ENCODE measurements at regions not wholly inside any gene's neighbourhood (a gene's known extent, or its start where the extent isn't known, plus 50 kb on each side); places are given as distances from the start of the nearest gene placed in this dataset.

DNA sequence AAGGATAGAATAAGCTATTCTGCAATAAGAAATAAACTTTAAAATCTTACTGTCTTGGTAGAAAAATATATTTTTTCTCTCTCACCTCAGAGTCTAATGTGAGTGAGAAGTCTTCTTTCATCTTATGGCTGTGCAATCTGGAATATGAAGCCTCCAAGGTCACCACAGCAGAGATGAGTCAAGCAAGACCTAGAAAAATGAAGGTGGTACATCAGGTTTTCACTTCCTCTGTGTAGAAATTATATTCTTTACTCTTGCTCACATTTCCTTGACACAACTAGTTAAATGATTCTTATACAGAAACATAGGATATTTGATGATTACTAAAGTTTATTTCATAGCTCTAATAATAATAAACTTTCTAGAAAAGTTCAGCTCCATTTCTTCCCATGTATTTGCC, 211.4 kb downstream of the CXXC4 start:
- Histone ChIP-seq H3K9me3 (ENCODE audit: control insufficient read depth, low read depth, low read length) (no peaks in the 10 kb centered on the region), H2AFZ (ENCODE audit: low read length) (no peak overlapping the region), H3K23me2 (ENCODE audit: insufficient read length, low read depth, low read length, poor library complexity, severe bottlenecking) (no peaks in the 10 kb centered on the region), H4K5ac (ENCODE audit: insufficient read length, low read depth, low read length) (no peak overlapping the region), H2BK120ac (ENCODE audit: low read depth, low read length, poor library complexity, severe bottlenecking) (no peak overlapping the region), H2AK5ac (ENCODE audit: insufficient read length, low read length) (no peak overlapping the region), H3K27ac (ENCODE audit: insufficient read length, low read depth, low read length) (no peak overlapping the region), H3K18ac (ENCODE audit: insufficient read length, low read depth, low read length) (no peak overlapping the region), H2BK5ac (ENCODE audit: insufficient read length, low read length) (no peak overlapping the region), H2BK20ac (ENCODE audit: low read depth, low read length, poor library complexity, severe bottlenecking) (no peak overlapping the region), H3K9ac (ENCODE audit: extremely low read depth, insufficient read length, low read length) (no peak overlapping the region), H4K8ac (replicated peaks; ENCODE audit: insufficient read length, low read depth, low read length) (no peak overlapping the region), H3K79me1 (ENCODE audit: insufficient read depth, low read depth, low read length, poor library complexity, severe bottlenecking) (no peaks in the 10 kb centered on the region), H4K91ac (ENCODE audit: insufficient read length, low read depth, low read length) (no peak overlapping the region), H3K4me1 (ENCODE audit: insufficient read depth, low read length) (no peaks in the 10 kb centered on the region), H3T11ph (ENCODE audit: low read length) (no peak overlapping the region), H2BK12ac (ENCODE audit: insufficient read length, low read depth, low read length) (no peak overlapping the region), H3K14ac (ENCODE audit: insufficient read depth, low read length) (no peak overlapping the region), H3K4me2 (ENCODE audit: insufficient read depth, insufficient read length, low read length) (no peak overlapping the region), H2BK15ac (ENCODE audit: low read depth, low read length) (no peak overlapping the region), H3K23ac (ENCODE audit: insufficient read length, low read depth, low read length) (no peak overlapping the region), H3K79me2 (ENCODE audit: insufficient read depth, low read length) (no peaks in the 10 kb centered on the region), H3K4ac (ENCODE audit: low read depth, low read length) (no peak overlapping the region), H3K27me3 (ENCODE audit: insufficient read depth, low read length) (no peaks in the 10 kb centered on the region), H4K20me1 (ENCODE audit: control insufficient read depth, insufficient read depth, insufficient read length) (no peaks in the 10 kb centered on the region), H3K56ac (ENCODE audit: insufficient read length, low read depth, low read length) (no peak overlapping the region)
- Mint-ChIP-seq H3K9me3 (no peaks in the 10 kb centered on the region), H3K4me1 (no peaks in the 10 kb centered on the region), H3K27me3 (ENCODE audit: low read depth) (no peaks in the 10 kb centered on the region), H3K4me3 (no peak overlapping the region), H3K27ac (no peak overlapping the region), H3K36me3 (ENCODE audit: insufficient read depth in 1 of 3, low read depth in 3 of 3) (no peaks in the 10 kb centered on the region)
- TF ChIP-seq, protein P1, sequence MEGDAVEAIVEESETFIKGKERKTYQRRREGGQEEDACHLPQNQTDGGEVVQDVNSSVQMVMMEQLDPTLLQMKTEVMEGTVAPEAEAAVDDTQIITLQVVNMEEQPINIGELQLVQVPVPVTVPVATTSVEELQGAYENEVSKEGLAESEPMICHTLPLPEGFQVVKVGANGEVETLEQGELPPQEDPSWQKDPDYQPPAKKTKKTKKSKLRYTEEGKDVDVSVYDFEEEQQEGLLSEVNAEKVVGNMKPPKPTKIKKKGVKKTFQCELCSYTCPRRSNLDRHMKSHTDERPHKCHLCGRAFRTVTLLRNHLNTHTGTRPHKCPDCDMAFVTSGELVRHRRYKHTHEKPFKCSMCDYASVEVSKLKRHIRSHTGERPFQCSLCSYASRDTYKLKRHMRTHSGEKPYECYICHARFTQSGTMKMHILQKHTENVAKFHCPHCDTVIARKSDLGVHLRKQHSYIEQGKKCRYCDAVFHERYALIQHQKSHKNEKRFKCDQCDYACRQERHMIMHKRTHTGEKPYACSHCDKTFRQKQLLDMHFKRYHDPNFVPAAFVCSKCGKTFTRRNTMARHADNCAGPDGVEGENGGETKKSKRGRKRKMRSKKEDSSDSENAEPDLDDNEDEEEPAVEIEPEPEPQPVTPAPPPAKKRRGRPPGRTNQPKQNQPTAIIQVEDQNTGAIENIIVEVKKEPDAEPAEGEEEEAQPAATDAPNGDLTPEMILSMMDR (conservative IDR thresholded peaks at IDR 0.05), result no peak
- no peak for DNase-seq

Measured in H9 (cell line).